ENCODE measurements at regions not wholly inside any gene's neighbourhood (a gene's known extent, or its start where the extent isn't known, plus 50 kb on each side); places are given as distances from the start of the nearest gene placed in this dataset.

- TF ChIP-seq GLI4 (tag by site-specific recombination; IDR thresholded peaks at IDR 0.05), result no peak
- TF ChIP-seq ZFP3 (tag by site-specific recombination; IDR thresholded peaks at IDR 0.05; ENCODE audit: low read depth), result no peak
- no peak for TF ChIP-seq PATZ1 (tag by site-specific recombination; IDR thresholded peaks at IDR 0.05)
- no peak for TF ChIP-seq ZNF664 (tag by site-specific recombination; IDR thresholded peaks at IDR 0.05)
- TF ChIP-seq CTCF (tag by site-specific recombination; IDR thresholded peaks at IDR 0.05), result no peak
- no peak for TF ChIP-seq ZNF121 (tag by site-specific recombination; IDR thresholded peaks at IDR 0.05)
- no peak for TF ChIP-seq GLIS1 (tag by site-specific recombination; IDR thresholded peaks at IDR 0.05)
- TF ChIP-seq, protein P1, sequence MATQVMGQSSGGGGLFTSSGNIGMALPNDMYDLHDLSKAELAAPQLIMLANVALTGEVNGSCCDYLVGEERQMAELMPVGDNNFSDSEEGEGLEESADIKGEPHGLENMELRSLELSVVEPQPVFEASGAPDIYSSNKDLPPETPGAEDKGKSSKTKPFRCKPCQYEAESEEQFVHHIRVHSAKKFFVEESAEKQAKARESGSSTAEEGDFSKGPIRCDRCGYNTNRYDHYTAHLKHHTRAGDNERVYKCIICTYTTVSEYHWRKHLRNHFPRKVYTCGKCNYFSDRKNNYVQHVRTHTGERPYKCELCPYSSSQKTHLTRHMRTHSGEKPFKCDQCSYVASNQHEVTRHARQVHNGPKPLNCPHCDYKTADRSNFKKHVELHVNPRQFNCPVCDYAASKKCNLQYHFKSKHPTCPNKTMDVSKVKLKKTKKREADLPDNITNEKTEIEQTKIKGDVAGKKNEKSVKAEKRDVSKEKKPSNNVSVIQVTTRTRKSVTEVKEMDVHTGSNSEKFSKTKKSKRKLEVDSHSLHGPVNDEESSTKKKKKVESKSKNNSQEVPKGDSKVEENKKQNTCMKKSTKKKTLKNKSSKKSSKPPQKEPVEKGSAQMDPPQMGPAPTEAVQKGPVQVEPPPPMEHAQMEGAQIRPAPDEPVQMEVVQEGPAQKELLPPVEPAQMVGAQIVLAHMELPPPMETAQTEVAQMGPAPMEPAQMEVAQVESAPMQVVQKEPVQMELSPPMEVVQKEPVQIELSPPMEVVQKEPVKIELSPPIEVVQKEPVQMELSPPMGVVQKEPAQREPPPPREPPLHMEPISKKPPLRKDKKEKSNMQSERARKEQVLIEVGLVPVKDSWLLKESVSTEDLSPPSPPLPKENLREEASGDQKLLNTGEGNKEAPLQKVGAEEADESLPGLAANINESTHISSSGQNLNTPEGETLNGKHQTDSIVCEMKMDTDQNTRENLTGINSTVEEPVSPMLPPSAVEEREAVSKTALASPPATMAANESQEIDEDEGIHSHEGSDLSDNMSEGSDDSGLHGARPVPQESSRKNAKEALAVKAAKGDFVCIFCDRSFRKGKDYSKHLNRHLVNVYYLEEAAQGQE (tag by site-specific recombination; IDR thresholded peaks at IDR 0.05), result no peak
- TF ChIP-seq ZNF19 (tag by site-specific recombination; IDR thresholded peaks at IDR 0.05; ENCODE audit: low read depth), result no peak
- TF ChIP-seq ZNF626 (tag by site-specific recombination; IDR thresholded peaks at IDR 0.05), result no peak
- TF ChIP-seq ZNF416 (tag by site-specific recombination; IDR thresholded peaks at IDR 0.05), result no peak
- no peak for TF ChIP-seq ZNF394 (tag by site-specific recombination; IDR thresholded peaks at IDR 0.05; ENCODE audit: borderline replicate concordance)
- no peak for TF ChIP-seq ZNF221 (tag by site-specific recombination; IDR thresholded peaks at IDR 0.05; ENCODE audit: borderline replicate concordance)
- no peak for TF ChIP-seq ZNF184 (tag by site-specific recombination; IDR thresholded peaks at IDR 0.05)
Measured at GRCh38 chr21:15236111-15236510, 171.3 kb upstream of the NRIP1 start.

Measured in HEK293 (cell line).